ENCODE measurements at regions not wholly inside any gene's neighbourhood (a gene's known extent, or its start where the extent isn't known, plus 50 kb on each side); places are given as distances from the start of the nearest gene placed in this dataset.
A peak's percentile ranks its signal among the peaks of the same experiment; 100 is the strongest.
"Not testable (repeated sequence)": the region's sequence is repeated elsewhere in the genome, so short reads cannot be mapped to it uniquely, and the experiment has no call there.

DNA sequence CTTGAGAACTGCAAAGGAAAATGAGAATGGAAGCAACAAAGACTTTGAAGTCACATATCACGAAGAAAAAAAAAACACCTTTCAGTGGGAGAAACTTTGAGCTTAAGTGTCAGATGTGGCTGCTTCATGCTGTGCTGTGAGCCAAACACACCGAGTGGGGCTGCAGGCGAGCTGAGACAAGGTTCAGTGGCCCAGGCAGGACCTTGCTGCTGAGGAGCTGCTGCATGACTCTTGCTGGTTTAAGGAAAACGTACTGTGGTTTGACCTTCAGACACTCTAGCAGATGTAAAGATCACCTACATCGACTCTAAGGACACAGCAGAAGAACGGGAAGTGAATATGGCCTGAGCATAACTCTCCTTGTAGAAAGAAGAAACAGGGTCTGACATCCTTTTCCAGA lies 118.1 kb upstream of the OR4E1 start (continued):
- TF ChIP-seq EED (IDR thresholded peaks at IDR 0.05; ENCODE audit: low read depth): no peak

DNA sequence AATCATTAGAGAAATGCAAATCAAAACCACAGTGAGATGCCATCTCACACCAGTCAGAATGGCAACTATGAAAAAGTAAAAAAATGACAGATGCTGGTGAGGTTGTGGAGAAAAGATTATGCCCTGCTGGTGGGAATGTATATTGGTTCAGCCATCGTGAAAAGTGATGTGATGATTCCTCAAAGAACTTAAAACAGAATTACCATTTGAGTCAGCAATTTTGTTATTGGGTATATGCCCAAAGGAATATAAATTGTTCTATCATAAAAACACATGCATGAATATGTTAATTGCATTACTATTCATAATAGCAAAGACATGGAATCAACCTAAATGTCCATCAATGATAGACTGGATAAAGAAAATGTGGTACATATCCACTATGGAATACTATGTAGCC lies 115.1 kb upstream of the OR4E1 start:
- 0% methylated on average over 1 of the region's 1 CpG for WGBS (ENCODE audit: insufficient coverage, insufficient replicate concordance, low lambda C conversion rate, missing lambda C conversion rate)

DNA sequence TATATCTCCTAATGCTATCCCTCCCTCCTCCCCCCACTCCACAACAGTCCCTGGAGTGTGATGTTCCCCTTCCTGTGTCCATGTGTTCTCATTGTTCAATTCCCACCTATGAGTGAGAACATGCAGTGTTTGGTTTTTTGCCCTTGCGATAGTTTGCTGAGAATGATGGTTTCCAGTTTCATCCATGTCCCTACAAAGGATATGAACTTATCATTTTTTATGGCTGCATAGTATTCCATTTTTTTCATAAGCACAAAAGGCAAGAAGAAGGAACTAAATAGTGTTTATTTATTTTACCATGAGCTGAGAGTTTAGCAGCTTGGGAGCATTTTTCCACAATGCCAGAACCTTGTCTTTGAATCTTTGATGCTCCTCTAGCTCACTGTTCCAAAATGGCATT lies 113.6 kb upstream of the OR4E1 start:
- intact Hi-C loops (cut with micrococcal nuclease; ENCODE audit: unreplicated experiment); ATAC-seq; BruUV-seq (replicated peaks); H3K9ac ChIP-seq (ENCODE audit: control insufficient read depth, insufficient read depth, low read length); H3K9me3 ChIP-seq (replicated peaks; ENCODE audit: control insufficient read depth, insufficient read depth, low read length); H3K4me2 ChIP-seq (ENCODE audit: control insufficient read depth, insufficient read depth); DNase-seq (ENCODE audit: low read depth, low spot score); RAD21 ChIA-PET (ENCODE audit: unreplicated experiment); H4K20me1 ChIP-seq (ENCODE audit: control insufficient read depth, insufficient read depth); H3K36me3 ChIP-seq (ENCODE audit: control insufficient read depth in 2 of 2, insufficient read depth in 2 of 2, low read length in 1 of 2); H3K4me1 ChIP-seq (ENCODE audit: control insufficient read depth, insufficient read depth, low read length); H3K27me3 ChIP-seq (replicated peaks in 1 of 2; ENCODE audit: control insufficient read depth in 2 of 2, insufficient read depth in 2 of 2, low read length in 1 of 2); POLR2A ChIA-PET; SMC1A ChIA-PET (ENCODE audit: uncharacterized antibody, unreplicated experiment); H2AFZ ChIP-seq (ENCODE audit: control insufficient read depth, low read depth, low read length); in situ Hi-C loops (cut with MboI); H3K4me3 ChIP-seq; H3K79me2 ChIP-seq (ENCODE audit: control insufficient read depth, insufficient read depth, low read length); H3K27ac ChIP-seq (ENCODE audit: control insufficient read depth, insufficient read depth): not testable (repeated sequence)
- peak; percentile 100 for FAIRE-seq
- WGBS (ENCODE audit: insufficient coverage, insufficient replicate concordance, low lambda C conversion rate, missing lambda C conversion rate): 33% methylated on average over 1 of the region's 1 CpG
- CTCF ChIA-PET: interaction anchor here (0.9 kb wide), 1 partner anchor 19 kb away, joined by 3 read pairs; no protein-coding TSS in a partner anchor

More for the DNA sequence above, 115.1 kb upstream of the OR4E1 start:
- H2AFZ ChIP-seq (ENCODE audit: control insufficient read depth, low read depth, low read length); H3K9ac ChIP-seq (ENCODE audit: control insufficient read depth, insufficient read depth, low read length); H3K79me2 ChIP-seq (ENCODE audit: control insufficient read depth, insufficient read depth, low read length); H3K4me2 ChIP-seq (ENCODE audit: control insufficient read depth, insufficient read depth); in situ Hi-C loops (cut with MboI); H4K20me1 ChIP-seq (ENCODE audit: control insufficient read depth, insufficient read depth); RAD21 ChIA-PET (ENCODE audit: unreplicated experiment); intact Hi-C loops (cut with micrococcal nuclease; ENCODE audit: unreplicated experiment); H3K4me3 ChIP-seq; H3K9me3 ChIP-seq (replicated peaks; ENCODE audit: control insufficient read depth, insufficient read depth, low read length); DNase-seq (ENCODE audit: low read depth, low spot score); FAIRE-seq; H3K27me3 ChIP-seq (replicated peaks in 1 of 2; ENCODE audit: control insufficient read depth in 2 of 2, insufficient read depth in 2 of 2, low read length in 1 of 2); H3K27ac ChIP-seq (ENCODE audit: control insufficient read depth, insufficient read depth); SMC1A ChIA-PET (ENCODE audit: uncharacterized antibody, unreplicated experiment); ATAC-seq; POLR2A ChIA-PET; H3K4me1 ChIP-seq (ENCODE audit: control insufficient read depth, insufficient read depth, low read length); BruUV-seq (replicated peaks); H3K36me3 ChIP-seq (ENCODE audit: control insufficient read depth in 2 of 2, insufficient read depth in 2 of 2, low read length in 1 of 2): not testable (repeated sequence)
- CTCF ChIA-PET: interaction anchor here (0.8 kb wide), 1 partner anchor 63 kb away, joined by 3 read pairs; no protein-coding TSS in a partner anchor
